Stomach (tissue), 4 donors: ENCODE measurements at regions not wholly inside any gene's neighbourhood (a gene's known extent, or its start where the extent isn't known, plus 50 kb on each side); places are given as distances from the start of the nearest gene placed in this dataset.

Experiments used
- POLR2A ChIP-seq, 4 donors: fragments of 450-650 bp; IDR thresholded peaks; one replicate each; pipeline ENCODE4 v1.6.1; 2016; ENCODE audit warnings: antibody characterized with exemption in 4 of 4, control low read depth in 2 of 4, mild to moderate bottlenecking in 1 of 4, moderate library complexity in 1 of 4
- TF ChIP-seq, protein P1 (sequence below), 7 experiments: fragments of 450-650 bp in 4 of 7; fragments of 200-600 bp in 3 of 7; sonication (generic) in 3 of 7; IDR thresholded peaks; one replicate each; pipeline ENCODE4 v1.5.1; 2016 to 2019; ENCODE audit warnings: antibody characterized with exemption in 7 of 7, control low read depth in 2 of 7, mild to moderate bottlenecking in 1 of 7

DNA sequence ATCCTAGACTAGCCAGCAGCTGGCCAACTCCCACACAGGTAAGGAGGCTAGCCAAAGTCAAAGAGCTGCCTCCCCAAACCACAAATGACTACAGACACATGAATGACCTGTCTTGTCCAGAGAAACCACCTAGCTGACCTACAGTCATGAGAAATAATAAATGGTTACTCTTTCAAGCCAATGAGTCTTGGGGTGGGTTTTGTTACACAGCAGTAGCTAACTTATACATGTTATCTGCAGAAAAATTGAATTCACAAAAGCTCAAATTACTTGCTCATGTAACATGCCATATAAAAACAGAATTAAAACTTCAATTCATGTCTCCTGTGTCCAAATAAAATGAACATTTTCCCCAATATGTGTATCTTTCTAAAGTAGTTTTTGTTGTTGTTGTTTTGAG, 307.4 kb upstream of the NR2F2 start:
- TF ChIP-seq, protein P1, sequence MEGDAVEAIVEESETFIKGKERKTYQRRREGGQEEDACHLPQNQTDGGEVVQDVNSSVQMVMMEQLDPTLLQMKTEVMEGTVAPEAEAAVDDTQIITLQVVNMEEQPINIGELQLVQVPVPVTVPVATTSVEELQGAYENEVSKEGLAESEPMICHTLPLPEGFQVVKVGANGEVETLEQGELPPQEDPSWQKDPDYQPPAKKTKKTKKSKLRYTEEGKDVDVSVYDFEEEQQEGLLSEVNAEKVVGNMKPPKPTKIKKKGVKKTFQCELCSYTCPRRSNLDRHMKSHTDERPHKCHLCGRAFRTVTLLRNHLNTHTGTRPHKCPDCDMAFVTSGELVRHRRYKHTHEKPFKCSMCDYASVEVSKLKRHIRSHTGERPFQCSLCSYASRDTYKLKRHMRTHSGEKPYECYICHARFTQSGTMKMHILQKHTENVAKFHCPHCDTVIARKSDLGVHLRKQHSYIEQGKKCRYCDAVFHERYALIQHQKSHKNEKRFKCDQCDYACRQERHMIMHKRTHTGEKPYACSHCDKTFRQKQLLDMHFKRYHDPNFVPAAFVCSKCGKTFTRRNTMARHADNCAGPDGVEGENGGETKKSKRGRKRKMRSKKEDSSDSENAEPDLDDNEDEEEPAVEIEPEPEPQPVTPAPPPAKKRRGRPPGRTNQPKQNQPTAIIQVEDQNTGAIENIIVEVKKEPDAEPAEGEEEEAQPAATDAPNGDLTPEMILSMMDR (IDR thresholded peaks at IDR 0.05) = no peak
- TF ChIP-seq POLR2A (IDR thresholded peaks at IDR 0.05) = no peak
